GM12892 (cell line): ENCODE measurements at regions not wholly inside any gene's neighbourhood (a gene's known extent, or its start where the extent isn't known, plus 50 kb on each side); places are given as distances from the start of the nearest gene placed in this dataset.

Source experiments
- DNase-seq: peaks from one replicate; pipeline ENCODE4 v3.0.0; 2011; ENCODE audit not compliant: insufficient read length
- FAIRE-seq: peaks from 2 replicates; lab custom pipeline; 2011; peaks lifted over from hg19 to GRCh38; lab: Jason Lieb, UNC
- POLR2A ChIP-seq: IDR thresholded peaks from 2 replicates; pipeline ENCODE4 v1.6.1; 2011; ENCODE audit warnings: low read depth, low read length, control low read depth
- POLR2AphosphoS5 ChIP-seq: IDR thresholded peaks from 2 replicates; pipeline ENCODE4 v1.6.1; 2011; ENCODE audit warnings: low read depth, low read length, control low read depth
- TAF1 ChIP-seq: IDR thresholded peaks from 2 replicates; pipeline ENCODE4 v1.6.1; 2011; ENCODE audit warnings: low read depth, mild to moderate bottlenecking, control low read depth, low read length, borderline replicate concordance

GRCh38 chr2:215493376-215493775, 57.5 kb upstream of the FN1 start:
- TF ChIP-seq TAF1 (no peak), POLR2AphosphoS5 (no peak), POLR2A (no peak)
- FAIRE-seq (no peak), DNase-seq (no peak)

- DNase-seq: no peak
- TF ChIP-seq POLR2AphosphoS5: no peak
- TF ChIP-seq TAF1: no peak
- TF ChIP-seq POLR2A: no peak
- no peak for FAIRE-seq
These were observed 53.5 kb upstream of the FN1 start for GRCh38 chr2:215489288-215489848.

GRCh38 chr2:215487002-215487372, 51.1 kb upstream of the FN1 start:
- TF ChIP-seq POLR2AphosphoS5 (no peak), POLR2A (no peak), TAF1 (no peak)
- no peak for FAIRE-seq
- DNase-seq: no peak

GRCh38 chr2:215486291-215487001, 50.6 kb upstream of the FN1 start:
- DNase-seq (no peak), FAIRE-seq (no peak)
- TF ChIP-seq POLR2AphosphoS5 (no peak), TAF1 (no peak), POLR2A (no peak)
